GM18507 (cell line): ENCODE measurements at regions not wholly inside any gene's neighbourhood (a gene's known extent, or its start where the extent isn't known, plus 50 kb on each side); places are given as distances from the start of the nearest gene placed in this dataset.
"Not testable (repeated sequence)": the region's sequence is repeated elsewhere in the genome, so short reads cannot be mapped to it uniquely, and the experiment has no call there.

Source experiments
- DNase-seq: peaks from one replicate; pipeline ENCODE4 v3.0.0; 2011; ENCODE audit warnings: low read depth; ENCODE audit not compliant: insufficient read length; ENCODE audit errors: extremely low spot score
- FAIRE-seq: peaks from 2 replicates; lab custom pipeline; 2011; peaks lifted over from hg19 to GRCh38; lab: Jason Lieb, UNC

- FAIRE-seq: no peak
- no peak for DNase-seq
Observed at GRCh38 chr5:114097570-114097969, 264.3 kb upstream of the KCNN2 start.

GRCh38 chr5:114099161-114099560 is 262.7 kb upstream of the KCNN2 start:
- no peak for DNase-seq
- no peak for FAIRE-seq

DNA sequence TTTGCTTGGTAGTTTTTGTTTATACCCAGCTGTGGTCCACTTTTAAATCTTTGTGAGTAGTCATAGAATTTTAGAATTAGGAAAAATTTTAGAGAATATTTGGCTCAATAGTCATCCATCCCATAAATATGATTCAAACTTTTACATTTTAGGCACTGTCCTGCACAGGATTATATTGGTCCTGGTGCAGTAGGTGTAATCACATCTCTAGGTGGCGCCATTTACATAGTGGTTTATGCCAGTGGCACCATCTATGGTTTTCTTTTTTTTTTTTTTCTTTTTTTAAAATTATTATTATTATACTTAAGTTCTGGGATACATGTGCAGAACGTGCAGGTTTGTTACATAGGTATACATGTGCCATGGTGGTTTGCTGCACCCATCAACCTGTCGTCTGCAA is 260.7 kb upstream of the KCNN2 start:
- DNase-seq (no peak), FAIRE-seq (no peak)

- FAIRE-seq: no peak
- DNase-seq: no peak
Observed at GRCh38 chr5:114113604-114114003, 248.3 kb upstream of the KCNN2 start.

- DNase-seq (no peak), FAIRE-seq (no peak)
Observed at GRCh38 chr5:114116981-114117380, 244.9 kb upstream of the KCNN2 start.

GRCh38 chr5:114118511-114118910 is 243.4 kb upstream of the KCNN2 start:
- peak; percentile 52 for FAIRE-seq

GRCh38 chr5:114120166-114120565 is 241.7 kb upstream of the KCNN2 start:
- DNase-seq (no peak), FAIRE-seq (no peak)

More at GRCh38 chr5:114118511-114118910, 243.4 kb upstream of the KCNN2 start:
- DNase-seq: no peak

DNA sequence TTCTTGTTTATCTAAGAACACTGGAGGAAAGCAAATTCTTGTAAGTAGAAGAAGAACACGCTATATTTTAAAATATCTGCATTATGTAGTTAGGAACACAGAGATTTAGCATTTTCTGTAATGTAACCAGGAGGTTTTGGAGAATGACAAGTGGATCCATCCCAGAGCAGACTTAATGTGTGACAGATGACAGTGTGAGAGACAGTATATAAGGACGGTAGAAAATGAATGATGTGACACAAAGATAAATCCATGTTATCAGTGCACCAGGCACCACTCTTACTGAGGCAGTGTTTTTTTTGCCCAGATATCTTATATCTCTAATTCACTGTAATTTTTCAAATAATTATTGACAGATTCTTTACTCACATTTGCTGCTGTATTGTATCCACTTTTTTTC is 239.0 kb upstream of the KCNN2 start:
- no peak for FAIRE-seq
- no peak for DNase-seq

- DNase-seq (no peak), FAIRE-seq (no peak)
Observed at GRCh38 chr5:114123654-114124053, 238.2 kb upstream of the KCNN2 start.

GRCh38 chr5:114146398-114146797 is 215.5 kb upstream of the KCNN2 start:
- DNase-seq (no peak), FAIRE-seq (no peak)

DNA sequence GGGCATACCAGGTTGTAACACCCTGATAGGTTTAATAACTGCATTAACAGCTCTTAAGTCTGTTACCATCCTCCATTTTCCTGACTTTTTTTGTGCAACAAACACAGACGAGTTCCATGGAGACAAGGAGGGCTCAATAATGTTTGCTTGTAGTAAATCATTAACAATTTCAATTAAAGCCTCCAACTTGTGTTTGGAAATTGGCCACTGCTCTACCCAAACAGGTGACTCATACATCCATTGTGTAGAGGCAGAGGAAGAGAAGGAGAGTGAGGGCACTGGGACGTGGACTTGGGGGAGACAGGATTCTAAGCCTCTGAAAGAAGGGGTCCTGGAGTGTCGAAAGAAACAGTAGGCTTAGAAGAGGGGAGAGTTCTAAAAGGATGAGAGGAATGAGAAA is 213.6 kb upstream of the KCNN2 start:
- no peak for DNase-seq
- no peak for FAIRE-seq

DNA sequence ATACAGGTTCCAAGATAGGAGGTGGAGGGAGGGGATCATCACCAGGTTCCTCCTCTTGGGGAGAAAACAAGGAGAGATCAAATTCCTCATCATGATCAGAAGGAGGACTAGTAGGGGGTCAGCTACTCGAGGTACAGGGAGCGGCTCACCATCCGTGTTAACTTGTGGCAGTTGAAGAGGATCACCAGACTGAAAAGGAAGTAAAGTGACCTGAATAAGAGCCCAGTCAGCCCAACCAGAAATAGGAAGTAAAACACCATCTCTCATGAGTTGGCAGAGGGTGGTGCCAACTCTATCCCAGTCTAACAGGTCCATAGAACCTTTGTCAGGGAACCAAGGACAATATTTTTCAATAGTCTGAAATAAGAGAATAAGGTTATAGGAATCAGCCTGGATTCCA is 213.1 kb upstream of the KCNN2 start:
- FAIRE-seq, DNase-seq: not testable (repeated sequence)

DNA sequence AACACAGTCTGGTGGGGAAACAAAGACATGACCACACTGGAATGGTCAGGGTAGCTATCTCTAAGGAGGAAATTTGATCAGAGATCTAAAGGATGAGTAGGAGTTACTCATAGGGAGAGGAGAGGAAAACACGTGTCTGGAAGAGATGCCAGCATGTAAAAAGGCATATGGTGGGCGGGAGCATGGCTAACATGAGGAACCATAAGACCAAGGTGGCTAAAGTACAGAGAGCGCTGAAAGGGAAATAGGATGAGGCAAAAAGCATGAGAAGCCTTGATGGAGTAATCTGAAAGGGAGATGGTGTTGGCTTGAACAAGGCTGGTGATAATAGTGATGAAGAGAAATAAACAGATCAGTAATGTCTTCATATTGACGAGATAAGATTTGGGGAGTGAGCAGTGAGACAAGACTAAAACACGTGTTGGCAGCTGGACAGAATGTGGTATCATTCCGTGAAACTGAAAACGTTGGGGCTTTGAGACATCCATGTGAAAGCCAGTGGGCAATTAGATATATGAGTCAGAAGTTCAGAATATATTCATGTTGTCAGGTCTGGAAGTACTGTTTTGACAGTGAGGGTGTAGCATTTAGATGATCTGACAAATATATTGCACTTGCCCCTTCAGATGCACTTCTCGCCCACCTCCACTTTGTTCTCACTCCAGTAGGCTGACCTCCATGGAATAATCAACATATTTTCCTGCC is 209.1 kb upstream of the KCNN2 start:
- no peak for FAIRE-seq
- no peak for DNase-seq

DNA sequence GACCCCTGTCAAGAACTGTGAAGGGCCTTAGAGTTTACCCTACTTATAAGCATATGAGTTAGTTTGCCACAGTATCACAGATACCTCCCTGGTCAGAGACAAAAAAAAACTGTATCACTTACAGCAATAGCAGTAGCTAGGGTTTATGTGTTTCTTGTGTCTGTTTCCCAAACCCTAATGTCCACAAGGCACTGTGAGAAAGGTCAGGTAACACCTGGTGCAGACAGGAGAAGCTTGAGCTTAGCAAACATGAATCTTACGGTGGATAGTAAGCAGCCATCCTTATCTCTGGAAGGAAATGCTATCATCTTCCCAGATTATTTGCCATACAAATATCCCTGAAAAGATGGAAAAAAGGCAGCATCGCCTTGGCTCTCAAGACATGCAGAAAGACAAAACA is 208.5 kb upstream of the KCNN2 start:
- DNase-seq (no peak), FAIRE-seq (no peak)

- DNase-seq: no peak
- FAIRE-seq: no peak
Observed at GRCh38 chr5:114153833-114154232, 208.0 kb upstream of the KCNN2 start.

DNA sequence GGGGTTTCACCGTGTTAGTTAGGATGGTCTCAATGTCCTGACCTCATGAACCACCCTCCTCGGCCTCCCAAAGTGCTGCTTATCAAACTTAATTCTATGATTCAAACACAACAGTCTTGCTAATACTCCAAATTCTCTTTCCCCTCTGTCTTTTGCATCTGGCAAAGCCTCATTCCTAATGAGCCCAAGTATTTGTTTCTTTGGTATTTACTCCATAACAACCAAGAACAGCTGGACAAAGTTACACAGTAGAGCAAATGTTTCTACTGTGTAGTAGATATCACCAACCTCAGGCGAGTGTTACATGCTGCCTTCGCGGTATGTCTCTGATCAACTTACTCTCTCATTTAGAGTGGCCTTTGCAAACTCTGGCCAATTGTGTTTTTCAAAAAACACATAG is 195.8 kb upstream of the KCNN2 start:
- DNase-seq: no peak
- FAIRE-seq: no peak

GRCh38 chr5:114174131-114174530 is 187.7 kb upstream of the KCNN2 start:
- DNase-seq: no peak
- no peak for FAIRE-seq

- DNase-seq (no peak), FAIRE-seq (no peak)
Observed at GRCh38 chr5:114174837-114175236, 187.0 kb upstream of the KCNN2 start.

DNA sequence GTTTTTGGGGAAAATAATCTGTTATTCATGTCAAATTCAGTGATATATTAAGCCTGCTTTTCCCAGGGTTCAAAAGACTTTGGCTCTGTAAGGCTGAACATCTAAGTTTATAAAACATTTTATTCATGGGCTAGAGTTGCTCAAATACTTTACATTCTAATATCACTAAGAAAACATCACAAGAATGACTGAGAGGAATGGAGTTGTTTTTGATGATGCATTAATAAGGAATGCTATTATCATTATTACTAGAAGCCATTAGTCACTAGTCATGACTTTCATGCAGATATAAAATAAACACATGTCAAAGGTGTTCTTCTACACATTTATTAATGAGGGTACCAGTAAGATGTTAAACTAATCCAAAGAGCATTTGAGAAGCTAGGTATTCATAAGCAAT is 185.5 kb upstream of the KCNN2 start:
- DNase-seq (no peak), FAIRE-seq (no peak)

- FAIRE-seq (no peak), DNase-seq (no peak)
Observed at GRCh38 chr5:114179134-114179533, 182.7 kb upstream of the KCNN2 start.

DNA sequence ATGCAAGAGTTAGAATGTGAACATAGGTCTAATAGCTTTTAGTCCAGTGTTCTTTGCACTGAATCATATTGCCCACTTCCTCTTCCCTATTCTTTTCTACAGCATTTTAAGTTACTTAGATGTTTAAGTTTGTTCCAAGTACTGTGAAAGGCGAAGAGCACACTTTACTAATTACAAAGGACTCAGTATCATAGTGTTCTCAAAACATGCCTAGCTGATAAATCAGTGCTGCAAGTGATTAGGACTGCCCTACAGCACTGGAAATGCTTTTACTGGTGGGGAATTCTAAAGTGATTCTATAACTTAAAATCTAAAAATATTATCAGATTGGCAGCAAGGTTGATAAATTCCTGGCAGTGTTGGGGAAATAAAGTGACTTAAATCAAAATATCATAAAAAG is 177.9 kb upstream of the KCNN2 start:
- DNase-seq: no peak
- no peak for FAIRE-seq

GRCh38 chr5:114185274-114185673 is 176.6 kb upstream of the KCNN2 start:
- FAIRE-seq: no peak
- DNase-seq: no peak
